NCI-H82 (cell line): ENCODE measurements at regions not wholly inside any gene's neighbourhood (a gene's known extent, or its start where the extent isn't known, plus 50 kb on each side); places are given as distances from the start of the nearest gene placed in this dataset.
"Not testable (repeated sequence)": the region's sequence is repeated elsewhere in the genome, so short reads cannot be mapped to it uniquely, and the experiment has no call there.

Source experiments
- DNase-seq: peaks from one replicate; lab custom pipeline; 2025; lab: John Stamatoyannopoulos, UW

GRCh38 chr2:161480123-161480522, 64.0 kb downstream of the TBR1 start:
- DNase-seq, result no peak

- DNase-seq, result no peak
These were observed 65.5 kb downstream of the TBR1 start for GRCh38 chr2:161481619-161482018.

DNA sequence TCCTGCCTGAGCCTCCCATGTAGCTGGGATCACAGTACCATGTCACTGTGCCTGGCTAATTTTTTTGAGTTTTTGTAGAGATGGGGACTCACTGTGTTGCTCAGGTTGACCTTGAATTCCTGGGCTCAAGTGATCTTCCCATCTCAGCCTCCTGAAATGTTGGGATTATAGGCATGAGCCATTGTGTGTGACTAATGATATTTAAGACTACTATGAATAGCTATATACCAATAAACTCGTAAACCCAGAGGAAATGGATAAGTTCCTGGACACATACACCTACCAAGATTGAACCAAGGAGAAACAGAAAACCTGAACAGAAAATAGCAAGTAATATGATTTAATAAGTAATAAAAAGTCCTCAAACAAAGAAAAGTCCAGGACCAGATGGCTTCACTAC, 68.0 kb downstream of the TBR1 start:
- DNase-seq, result no peak

DNA sequence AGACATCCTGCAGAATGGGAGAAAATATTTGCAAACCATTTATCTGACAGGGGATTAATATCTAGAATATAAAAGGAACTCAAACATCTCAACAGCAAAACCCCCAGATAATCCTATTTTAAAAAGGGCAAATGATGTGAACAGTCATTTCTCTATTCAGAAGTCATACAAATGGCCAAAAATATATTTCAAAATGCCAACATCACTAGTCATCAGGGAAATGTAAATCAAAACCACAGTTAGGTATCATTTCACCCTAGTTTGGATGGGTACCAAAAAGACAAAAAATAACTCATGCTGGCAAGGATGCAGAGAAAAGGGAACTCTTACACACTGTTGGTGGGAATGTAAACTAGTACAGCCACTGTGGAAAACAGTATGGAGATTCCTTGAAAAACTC, 70.0 kb downstream of the TBR1 start:
- no peak for DNase-seq

DNA sequence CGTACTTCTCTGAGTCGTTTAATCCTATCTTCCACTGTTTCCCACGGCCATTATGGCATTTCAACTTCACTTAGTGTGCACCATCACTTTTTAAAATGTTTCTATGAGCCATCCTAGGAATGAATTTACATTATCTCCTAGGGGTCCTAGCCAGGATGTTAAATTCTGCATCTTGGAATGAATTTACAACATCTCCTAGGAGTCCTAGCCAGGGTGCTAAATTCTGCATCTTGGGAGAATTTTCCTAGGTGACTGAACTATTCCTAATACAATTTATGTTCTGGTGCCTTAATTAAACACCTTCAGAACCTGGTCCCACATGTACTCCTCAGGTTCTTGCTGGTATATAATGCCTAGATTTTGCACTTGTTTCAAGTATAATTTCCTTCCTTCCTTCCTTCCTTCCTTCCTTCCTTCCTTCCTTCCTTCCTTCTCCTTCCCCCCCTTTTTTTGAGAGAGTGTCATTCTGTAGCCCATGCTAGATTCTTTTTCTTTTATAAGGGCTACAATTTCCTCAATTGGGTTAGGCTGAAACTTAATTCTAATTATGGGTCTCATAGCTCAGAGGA, 72.1 kb downstream of the TBR1 start:
- no peak for DNase-seq

DNA sequence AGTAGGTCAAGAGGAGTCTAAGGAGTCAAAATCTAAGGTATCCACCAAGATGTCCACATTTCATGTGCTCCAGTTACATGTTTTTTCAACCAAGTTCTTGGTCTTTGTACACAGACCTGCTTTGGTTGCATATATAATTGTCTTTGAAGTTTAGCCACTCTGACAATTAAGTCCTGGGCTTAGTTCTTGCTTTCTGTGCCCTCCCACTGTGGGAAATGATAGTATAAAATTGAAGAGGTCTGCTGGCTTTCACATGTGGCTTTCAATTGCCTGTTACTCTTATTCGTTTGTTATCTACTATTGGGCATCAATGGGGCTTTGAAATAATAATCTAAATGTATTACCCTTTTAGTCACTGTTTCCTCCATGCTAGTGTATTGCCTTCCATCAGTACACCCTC, 72.8 kb downstream of the TBR1 start:
- no peak for DNase-seq

DNA sequence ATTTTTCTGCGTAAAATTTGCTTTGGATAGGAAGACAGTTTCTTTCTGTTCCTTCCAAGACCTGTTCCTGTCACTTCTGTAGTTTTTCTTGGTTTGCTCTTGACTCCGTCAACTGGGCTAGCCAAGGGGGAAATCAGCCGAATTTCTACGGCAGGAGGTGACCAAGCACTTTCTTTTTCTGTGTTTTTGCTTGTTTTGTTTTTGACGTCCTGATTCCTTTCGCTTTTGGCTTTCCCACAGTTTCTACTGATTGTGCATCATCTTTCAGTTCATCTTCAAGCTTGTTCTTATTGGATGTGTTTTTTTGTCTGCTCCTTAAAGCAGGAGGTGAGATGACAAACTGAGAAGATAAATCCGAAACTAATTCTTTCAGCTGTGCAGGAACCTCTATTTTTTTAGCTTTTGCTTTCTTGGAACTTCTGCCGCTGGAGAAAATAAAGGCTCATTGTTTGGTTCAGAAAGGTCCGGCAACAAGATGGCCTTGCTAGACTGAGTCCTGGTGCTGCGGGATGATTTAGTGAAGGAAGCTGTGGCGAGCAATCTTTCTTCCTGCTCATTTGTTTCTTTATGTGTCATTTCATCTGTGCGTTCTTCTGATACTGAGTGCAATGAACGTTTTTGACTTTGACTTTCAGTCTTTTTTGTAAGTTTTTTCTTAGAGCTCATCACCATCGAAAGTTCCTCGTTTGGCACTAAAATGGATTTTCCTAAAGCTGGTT, 85.0 kb downstream of the TBR1 start:
- not testable (repeated sequence) for DNase-seq

- not testable (repeated sequence) for DNase-seq
These were observed 86.2 kb downstream of the TBR1 start for GRCh38 chr2:161502279-161502678.

DNA sequence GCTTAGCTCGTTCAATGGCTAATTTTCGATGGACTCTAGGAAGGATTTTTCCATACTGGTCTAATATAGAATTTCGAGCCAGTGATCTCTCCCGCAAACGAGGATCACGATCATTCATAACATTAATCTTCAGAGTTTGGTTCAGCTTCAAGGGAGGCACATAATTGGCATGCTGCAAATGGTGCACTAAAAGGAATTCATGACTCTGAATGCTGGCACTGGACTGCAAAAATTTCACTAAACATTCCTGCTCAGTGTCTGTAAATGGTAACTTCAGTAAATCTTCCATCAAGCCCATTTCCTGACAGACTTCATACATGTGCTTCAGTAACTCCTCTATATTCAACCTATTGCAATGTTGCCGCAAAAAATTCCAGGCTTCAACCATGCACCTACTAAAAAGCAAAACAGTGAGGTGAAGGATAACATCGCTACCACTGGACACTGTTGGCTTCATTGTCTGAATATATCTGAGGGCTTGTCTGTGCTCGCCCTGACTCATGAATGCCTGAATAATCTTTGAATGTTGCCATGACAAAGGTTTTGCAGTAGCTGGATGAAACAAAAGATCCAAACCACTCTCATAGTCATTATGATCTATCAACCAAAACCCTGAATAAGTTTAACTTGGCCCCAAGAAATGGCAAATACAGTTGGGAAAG, 88.7 kb downstream of the TBR1 start:
- not testable (repeated sequence) for DNase-seq

DNA sequence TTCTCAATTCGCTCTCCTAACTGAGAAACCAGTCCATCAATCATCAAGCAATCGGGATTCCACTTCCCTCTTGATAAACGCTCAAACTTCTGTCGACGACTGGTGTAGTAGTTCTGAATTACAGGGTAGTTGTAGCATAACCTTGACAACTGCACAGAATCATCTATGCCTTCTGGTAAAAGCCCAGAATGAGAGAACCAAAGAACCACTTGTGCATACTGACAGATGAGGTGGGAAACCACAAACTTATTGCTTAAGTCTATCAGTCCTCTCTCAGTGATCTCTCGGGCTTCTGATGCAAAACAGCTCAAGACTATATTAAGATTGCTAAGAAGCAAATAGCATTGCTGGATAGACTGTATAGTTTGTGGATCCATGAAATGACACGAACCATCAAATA, 89.4 kb downstream of the TBR1 start:
- not testable (repeated sequence) for DNase-seq

- DNase-seq, result peak; percentile 40
These were observed 97.4 kb downstream of the TBR1 start for GRCh38 chr2:161513295-161514032.

GRCh38 chr2:161522796-161523195, 101.4 kb upstream of the SLC4A10 start:
- DNase-seq, result no peak

- DNase-seq, result no peak
These were observed 91.0 kb upstream of the SLC4A10 start for GRCh38 chr2:161533218-161533617.

DNA sequence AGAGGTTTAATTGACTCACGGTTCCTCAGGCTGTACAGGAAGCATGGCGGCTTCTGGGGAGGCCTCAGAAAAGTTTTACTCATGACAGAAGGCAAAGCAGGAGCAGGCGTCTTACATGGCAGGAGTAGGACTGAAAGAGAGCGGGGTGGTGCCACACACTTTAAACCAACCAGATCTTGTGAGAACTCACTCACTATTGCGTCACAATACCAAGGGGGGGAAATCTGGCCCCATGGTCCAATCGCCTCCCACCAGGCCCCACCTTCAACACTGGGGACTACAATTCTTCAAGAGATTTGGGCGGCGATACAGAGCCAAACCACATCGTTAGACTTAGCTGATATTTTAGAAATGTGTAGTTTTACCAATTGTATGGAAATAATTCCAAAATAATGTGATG, 77.6 kb upstream of the SLC4A10 start:
- DNase-seq, result no peak

DNA sequence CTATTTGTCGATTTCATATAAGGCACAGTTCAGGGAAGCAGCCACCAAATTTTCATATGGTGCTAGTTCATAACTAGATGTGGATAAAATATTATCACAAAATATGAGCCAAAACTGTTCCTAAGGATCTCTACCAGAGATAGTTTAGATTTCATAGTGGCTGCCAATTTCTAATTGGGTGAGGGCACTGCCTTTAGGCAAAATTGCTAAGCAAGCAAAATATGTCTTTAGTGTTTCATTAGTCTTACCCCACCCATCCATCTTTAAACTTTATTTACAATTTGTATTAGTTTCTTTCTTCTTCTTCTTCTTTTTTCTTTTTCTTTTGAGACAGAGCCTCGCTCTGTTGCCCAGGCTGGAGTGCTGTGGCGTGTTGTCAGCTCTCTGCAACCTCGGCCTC, 77.1 kb upstream of the SLC4A10 start:
- no peak for DNase-seq

- no peak for DNase-seq
These were observed 72.2 kb upstream of the SLC4A10 start for GRCh38 chr2:161552015-161552414.

DNA sequence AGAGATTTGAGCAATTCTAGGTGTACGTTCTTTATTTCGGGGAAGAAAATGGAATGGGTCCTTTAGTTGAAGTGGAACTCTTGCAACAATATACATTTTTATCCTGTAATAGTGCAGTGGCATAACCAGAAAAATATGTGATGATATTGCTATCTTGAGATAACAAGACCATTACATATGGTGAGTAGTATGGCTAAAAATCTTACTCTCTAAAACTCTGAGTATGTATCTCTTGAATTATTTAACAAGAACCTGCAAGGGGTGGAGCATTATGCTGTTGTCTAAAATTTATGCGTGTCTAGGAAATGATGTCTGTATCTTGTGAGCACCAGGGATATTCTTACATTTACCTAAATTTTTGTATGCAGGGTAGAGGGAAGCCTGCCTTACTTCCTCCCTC, 68.4 kb upstream of the SLC4A10 start:
- DNase-seq, result no peak

- no peak for DNase-seq
These were observed 67.8 kb upstream of the SLC4A10 start for GRCh38 chr2:161556440-161556839.

DNA sequence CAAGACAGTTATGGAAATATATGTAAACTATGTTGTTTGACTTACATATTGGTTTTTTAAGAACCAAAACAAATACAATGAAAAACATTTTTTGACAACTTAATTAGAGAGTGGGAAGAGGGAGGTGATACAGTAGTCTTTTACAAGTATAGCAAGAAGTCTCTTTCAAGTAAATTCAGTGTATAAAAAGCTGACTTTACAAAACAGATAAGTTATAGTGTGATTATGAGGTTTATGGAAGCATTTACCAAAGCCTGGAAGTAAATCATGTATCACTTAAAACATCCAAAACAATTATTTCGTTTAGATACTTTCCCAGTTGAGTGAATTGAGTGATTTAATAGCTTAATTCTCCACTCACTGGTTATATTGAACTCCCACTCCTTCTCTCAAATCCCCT, 66.7 kb upstream of the SLC4A10 start:
- DNase-seq, result no peak

- no peak for DNase-seq
These were observed 59.3 kb upstream of the SLC4A10 start for GRCh38 chr2:161564906-161565305.

GRCh38 chr2:161569401-161569800, 54.8 kb upstream of the SLC4A10 start:
- no peak for DNase-seq

GRCh38 chr2:161570424-161571050, 53.7 kb upstream of the SLC4A10 start:
- DNase-seq, result peak; percentile 14
